ENCODE measurements at regions not wholly inside any gene's neighbourhood (a gene's known extent, or its start where the extent isn't known, plus 50 kb on each side); places are given as distances from the start of the nearest gene placed in this dataset.

GRCh38 chr12:12017798-12018197, 52.9 kb upstream of the BCL2L14 start:
- DNase-seq = no peak

- no peak for DNase-seq
Observed at GRCh38 chr12:12018454-12018853, 52.3 kb upstream of the BCL2L14 start.

- no peak for DNase-seq
Observed at GRCh38 chr12:12019881-12020280, 50.9 kb upstream of the BCL2L14 start.

- DNase-seq = no peak
Observed at GRCh38 chr12:12020762-12021161, 50.0 kb upstream of the BCL2L14 start.

All from CD4-positive, alpha-beta T cell treated with Interferon gamma for 1 hour (primary cell).